Sigmoid colon (tissue), 6 donors: ENCODE measurements at regions not wholly inside any gene's neighbourhood (a gene's known extent, or its start where the extent isn't known, plus 50 kb on each side); places are given as distances from the start of the nearest gene placed in this dataset.

Experiments
- DNase-seq: peaks from one replicate; pipeline ENCODE4 v3.0.0-alpha.2; 2019
- H3K27ac ChIP-seq, 4 donors: fragments of 200-600 bp; sonication (generic); one replicate each; pipeline ENCODE4 v1.5.1; 2016 to 2019; ENCODE audit warnings: mild to moderate bottlenecking in 1 of 4
- H3K27me3 ChIP-seq, 3 donors: fragments of 200-600 bp; sonication (generic); one replicate each; pipeline ENCODE4 v1.5.1; 2019; ENCODE audit warnings: mild to moderate bottlenecking in 1 of 3
- H3K36me3 ChIP-seq, 4 donors: fragments of 200-600 bp; sonication (generic); one replicate each; pipeline ENCODE4 v1.5.1; 2016 to 2019
- H3K4me1 ChIP-seq, 4 donors: fragments of 200-600 bp; sonication (generic); one replicate each; pipeline ENCODE4 v1.5.1; 2017 to 2019
- H3K4me3 ChIP-seq, 4 donors: fragments of 200-600 bp; sonication (generic); one replicate each; pipeline ENCODE4 v1.5.1; 2017 to 2019; ENCODE audit warnings: mild to moderate bottlenecking in 2 of 4, moderate library complexity in 1 of 4
- H3K9me3 ChIP-seq, 4 donors: fragments of 200-600 bp in 3 of 4; sonication (generic) in 3 of 4; one replicate each; pipeline versions ENCODE4 v1.5.1 to v1.6.1; 2013 to 2019
- EP300 ChIP-seq, 4 donors: sonication (generic); formaldehyde crosslinking; IDR thresholded peaks; one replicate each; pipeline ENCODE4 v1.6.1; 2017; ENCODE audit warnings: antibody characterized with exemption in 4 of 4
- POLR2A ChIP-seq, 2 donors: fragments of 450-650 bp; IDR thresholded peaks; one replicate each; pipeline ENCODE4 v1.6.1; 2016; ENCODE audit warnings: antibody characterized with exemption in 2 of 2, mild to moderate bottlenecking in 2 of 2, moderate library complexity in 2 of 2
- POLR2AphosphoS5 ChIP-seq, 4 donors: sonication (generic); formaldehyde crosslinking; IDR thresholded peaks; one replicate each; pipeline ENCODE4 v1.6.1; 2017; ENCODE audit warnings: antibody characterized with exemption in 4 of 4
- WGBS, 2 donors: extraction: QIAGEN DNeasy Blood & Tissue Kit; methylation state at CpG; one replicate each; pipeline ENCODE4 v1.1.7; 2013; 5-methylcytosine and 5-hydroxymethylcytosine counted together
- intact Hi-C: fragments of 100-400 bp; cut with DNase I; formaldehyde crosslinking; loops from one replicate; pipeline ENCODE4 v1.15.1; 2023
- TF ChIP-seq, protein P1 (sequence below), 4 experiments: fragments of 450-650 bp in 3 of 4; fragments of 200-600 bp in 1 of 4; IDR thresholded peaks; one replicate each; pipeline ENCODE4 v1.5.1; 2016 to 2019; ENCODE audit warnings: antibody characterized with exemption in 4 of 4, mild to moderate bottlenecking in 3 of 4, moderate library complexity in 2 of 4
- donor health status: healthy with polysubstance abuse.
- donor health status: healthy.

DNA sequence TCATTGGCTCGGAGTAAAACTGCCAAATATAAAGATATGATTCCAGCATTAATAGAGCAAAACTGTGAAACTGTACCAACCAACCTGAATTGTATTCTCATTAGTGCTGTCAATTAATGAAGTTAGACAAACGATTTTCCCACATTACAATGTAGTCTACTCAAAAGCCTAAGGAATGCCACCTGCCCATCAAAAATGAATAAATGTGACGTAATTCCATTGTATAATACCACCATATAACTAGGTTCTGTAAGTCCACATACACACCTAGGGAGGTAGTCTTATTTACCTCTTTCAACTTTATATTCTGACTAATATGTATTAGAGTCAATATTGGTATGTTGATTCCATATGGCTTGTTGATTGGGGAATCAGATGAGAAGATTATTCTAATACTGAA is 76.2 kb downstream of the FAM76B start:
- 91 to 92% methylated on average over 3 of the region's 3 CpGs for WGBS, 2 donors
- DNase-seq, result no peak
- Histone ChIP-seq H3K27me3 (no peaks in the 10 kb centered on the region), H3K4me3 (no peak overlapping the region), H3K27ac (no peak overlapping the region), H3K9me3 (no peaks in the 10 kb centered on the region), H3K36me3 (no peaks in the 10 kb centered on the region), H3K4me1 (no peaks in the 10 kb centered on the region)
- TF ChIP-seq, protein P1, sequence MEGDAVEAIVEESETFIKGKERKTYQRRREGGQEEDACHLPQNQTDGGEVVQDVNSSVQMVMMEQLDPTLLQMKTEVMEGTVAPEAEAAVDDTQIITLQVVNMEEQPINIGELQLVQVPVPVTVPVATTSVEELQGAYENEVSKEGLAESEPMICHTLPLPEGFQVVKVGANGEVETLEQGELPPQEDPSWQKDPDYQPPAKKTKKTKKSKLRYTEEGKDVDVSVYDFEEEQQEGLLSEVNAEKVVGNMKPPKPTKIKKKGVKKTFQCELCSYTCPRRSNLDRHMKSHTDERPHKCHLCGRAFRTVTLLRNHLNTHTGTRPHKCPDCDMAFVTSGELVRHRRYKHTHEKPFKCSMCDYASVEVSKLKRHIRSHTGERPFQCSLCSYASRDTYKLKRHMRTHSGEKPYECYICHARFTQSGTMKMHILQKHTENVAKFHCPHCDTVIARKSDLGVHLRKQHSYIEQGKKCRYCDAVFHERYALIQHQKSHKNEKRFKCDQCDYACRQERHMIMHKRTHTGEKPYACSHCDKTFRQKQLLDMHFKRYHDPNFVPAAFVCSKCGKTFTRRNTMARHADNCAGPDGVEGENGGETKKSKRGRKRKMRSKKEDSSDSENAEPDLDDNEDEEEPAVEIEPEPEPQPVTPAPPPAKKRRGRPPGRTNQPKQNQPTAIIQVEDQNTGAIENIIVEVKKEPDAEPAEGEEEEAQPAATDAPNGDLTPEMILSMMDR (IDR thresholded peaks at IDR 0.05), result no peak
- no peak for TF ChIP-seq POLR2A (IDR thresholded peaks at IDR 0.05)
- no peak for TF ChIP-seq EP300 (IDR thresholded peaks at IDR 0.05)
- no peak for TF ChIP-seq POLR2AphosphoS5 (IDR thresholded peaks at IDR 0.05)
- intact Hi-C loops, result no loop called here

DNA sequence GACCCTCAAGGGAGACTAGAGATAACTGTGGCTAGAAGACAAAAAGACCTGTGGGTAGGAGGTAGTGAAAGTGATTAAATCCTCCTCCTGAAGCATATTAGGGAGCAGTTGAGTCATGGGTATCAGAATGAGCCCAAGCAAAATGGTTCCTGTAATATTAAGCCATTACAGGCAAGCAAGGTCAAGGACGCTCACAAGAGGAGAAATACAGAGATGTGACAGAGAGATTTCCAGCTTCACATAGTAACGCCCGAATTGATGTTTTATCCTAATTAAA is 77.7 kb downstream of the FAM76B start:
- WGBS, 2 donors, result 82 to 92% methylated on average over 3 of the region's 3 CpGs
- Histone ChIP-seq H3K27ac (no peak overlapping the region), H3K36me3 (no peaks in the 10 kb centered on the region), H3K9me3 (no peaks in the 10 kb centered on the region), H3K27me3 (no peaks in the 10 kb centered on the region), H3K4me3 (no peak overlapping the region), H3K4me1 (no peaks in the 10 kb centered on the region)
- no peak for DNase-seq
- intact Hi-C loops, result no loop called here
- no peak for TF ChIP-seq POLR2A (IDR thresholded peaks at IDR 0.05)
- TF ChIP-seq EP300 (IDR thresholded peaks at IDR 0.05), result no peak
- TF ChIP-seq, protein P1 (IDR thresholded peaks at IDR 0.05), result no peak
- no peak for TF ChIP-seq POLR2AphosphoS5 (IDR thresholded peaks at IDR 0.05)

DNA sequence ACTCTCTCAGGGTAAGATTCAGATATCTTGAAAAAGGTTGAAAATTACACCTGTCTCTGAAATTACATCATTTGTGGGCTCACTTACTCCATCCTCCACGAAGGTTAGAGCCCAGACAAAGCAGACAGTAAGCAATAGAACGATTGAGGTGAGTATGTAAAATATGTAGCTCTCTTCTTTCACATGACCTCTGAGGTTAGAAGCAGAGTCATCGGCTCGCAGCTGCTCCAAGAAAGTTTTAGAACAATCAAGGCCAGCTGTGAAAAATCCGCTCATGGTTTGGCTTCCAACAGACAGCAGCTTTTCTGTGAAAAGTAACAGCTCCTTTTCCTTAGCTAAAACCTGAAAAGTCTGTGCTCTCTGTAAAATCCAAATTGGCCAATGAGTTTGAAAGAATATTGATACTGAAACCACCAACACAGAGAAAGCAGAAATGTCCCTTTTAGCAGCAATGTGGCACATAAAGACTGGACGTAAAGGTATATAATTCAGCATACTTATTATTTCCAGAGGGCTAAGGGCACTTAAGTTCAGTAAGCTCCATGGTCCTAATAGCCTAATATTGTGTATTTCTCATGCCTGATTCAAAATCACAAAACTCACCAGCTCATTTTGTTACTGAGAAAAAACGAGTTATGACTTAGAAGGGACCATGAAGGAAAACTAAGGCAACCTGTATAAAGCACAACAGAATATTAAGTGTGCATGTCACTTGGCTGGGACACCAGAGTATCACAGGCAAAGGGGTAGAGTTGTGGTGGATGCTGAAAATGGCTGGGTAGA is 78.2 kb downstream of the FAM76B start:
- no peaks in the 10 kb centered on the region for H3K9me3 ChIP-seq
- no peak overlapping the region for H3K4me3 ChIP-seq
- H3K36me3 ChIP-seq, result no peaks in the 10 kb centered on the region
- intact Hi-C loops, result no loop called here
- DNase-seq, result peak; percentile 78
- H3K4me1 ChIP-seq, result no peaks in the 10 kb centered on the region
- no peaks in the 10 kb centered on the region for H3K27me3 ChIP-seq
- H3K27ac ChIP-seq, result no peak overlapping the region
- TF ChIP-seq POLR2A (IDR thresholded peaks at IDR 0.05), result no peak
- peak in 1 of 4 donors; percentile 36 for TF ChIP-seq POLR2AphosphoS5 (IDR thresholded peaks at IDR 0.05)
- 66 to 81% methylated on average over 7 of the region's 7 CpGs for WGBS, 2 donors

DNA sequence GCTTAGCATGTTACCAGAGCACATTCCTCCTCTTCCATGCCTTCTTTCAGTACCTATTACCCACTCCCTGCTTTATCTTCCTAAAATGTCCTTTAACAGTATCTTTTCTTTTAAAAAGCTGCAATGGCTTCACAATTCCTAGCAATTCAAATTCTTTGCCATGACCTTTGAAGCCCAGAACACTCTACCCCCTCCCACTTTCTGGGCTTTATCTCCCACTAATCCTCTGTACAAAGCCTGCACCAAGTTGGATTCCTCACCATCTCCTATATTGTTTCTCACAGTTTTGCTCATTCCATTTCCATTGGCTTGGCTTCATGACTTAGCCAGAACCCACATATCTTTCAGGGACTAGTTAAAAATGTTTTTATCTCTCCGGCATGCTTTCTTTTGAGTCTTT is 80.9 kb downstream of the FAM76B start:
- intact Hi-C loops, result loop anchor here (5.0 kb wide), 1 partner anchor 54 kb away; no protein-coding TSS in a partner anchor
- H3K27me3 ChIP-seq, result no peaks in the 10 kb centered on the region
- H3K4me1 ChIP-seq, result peaks cover 0 to 19% (median 17%) of the 10 kb centered on the region in 4 donors
- 92 to 99% methylated on average over 1 of the region's 1 CpG for WGBS, 2 donors
- H3K36me3 ChIP-seq, result no peaks in the 10 kb centered on the region
- no peak overlapping the region for H3K4me3 ChIP-seq
- no peak for DNase-seq
- no peaks in the 10 kb centered on the region for H3K9me3 ChIP-seq
- TF ChIP-seq EP300 (IDR thresholded peaks at IDR 0.05), result no peak
- TF ChIP-seq, protein P1 (IDR thresholded peaks at IDR 0.05), result no peak
- TF ChIP-seq POLR2A (IDR thresholded peaks at IDR 0.05), result no peak
- TF ChIP-seq POLR2AphosphoS5 (IDR thresholded peaks at IDR 0.05), result no peak
- no peak overlapping the region for H3K27ac ChIP-seq

DNA sequence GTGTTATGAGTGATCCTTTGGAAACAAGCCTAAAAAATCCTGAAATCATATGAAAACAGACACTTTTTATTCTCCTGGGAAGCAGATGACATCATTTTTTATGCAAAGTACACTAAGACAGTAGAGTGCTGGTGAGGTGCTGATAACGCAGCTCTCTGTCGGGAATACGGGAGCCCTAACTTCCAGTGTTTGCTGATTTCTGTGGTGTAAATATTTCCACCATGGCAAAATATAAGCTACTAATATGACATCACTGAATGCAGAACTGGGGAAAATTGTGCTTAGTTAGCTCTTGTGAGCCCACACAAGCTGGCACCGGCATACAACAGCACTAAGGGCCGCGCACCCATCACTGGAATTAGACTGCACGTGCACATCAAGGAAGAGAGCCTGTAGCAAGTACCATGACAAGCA is 82.6 kb downstream of the FAM76B start:
- Histone ChIP-seq H3K9me3 (no peaks in the 10 kb centered on the region), H3K4me1 (peaks cover 0 to 35% (median 33%) of the 10 kb centered on the region in 4 donors), H3K36me3 (no peaks in the 10 kb centered on the region), H3K27me3 (no peaks in the 10 kb centered on the region), H3K4me3 (no peak overlapping the region), H3K27ac (no peak overlapping the region)
- no peak for DNase-seq
- 81 to 87% methylated on average over 7 of the region's 7 CpGs for WGBS, 2 donors
- intact Hi-C loops, result loop anchor here (5.0 kb wide), 1 partner anchor 55 kb away; no protein-coding TSS in a partner anchor
- TF ChIP-seq EP300 (IDR thresholded peaks at IDR 0.05) (no peak), POLR2AphosphoS5 (IDR thresholded peaks at IDR 0.05) (no peak), POLR2A (IDR thresholded peaks at IDR 0.05) (no peak)
- TF ChIP-seq, protein P1 (IDR thresholded peaks at IDR 0.05), result no peak
